ENCODE measurements at regions not wholly inside any gene's neighbourhood (a gene's known extent, or its start where the extent isn't known, plus 50 kb on each side); places are given as distances from the start of the nearest gene placed in this dataset.

GRCh38 chr1:79375352-79375751 lies 368.8 kb upstream of the ADGRL4 start:
- Histone ChIP-seq H3K4me1 (peaks cover 0 to 6% (median 0%) of the 10 kb centered on the region in 4 donors), H3K4me3 (no peak overlapping the region), H3K9me3 (no peaks in the 10 kb centered on the region), H3K27ac (no peak overlapping the region), H3K27me3 (no peaks in the 10 kb centered on the region), H3K36me3 (no peaks in the 10 kb centered on the region)
- TF ChIP-seq POLR2AphosphoS5 (IDR thresholded peaks at IDR 0.05): no peak
- TF ChIP-seq POLR2A (IDR thresholded peaks at IDR 0.05): no peak
- no peak for TF ChIP-seq EP300 (IDR thresholded peaks at IDR 0.05)
- no peak for TF ChIP-seq CTCF (IDR thresholded peaks at IDR 0.05)
- WGBS, 2 donors: 16 to 40% methylated on average over 1 of the region's 1 CpG
- intact Hi-C loops (cut with DNase I): no loop called here
- DNase-seq: no peak

GRCh38 chr1:79374397-79374796 lies 367.9 kb upstream of the ADGRL4 start:
- 68 to 79% methylated on average over 1 of the region's 1 CpG for WGBS, 2 donors
- no peaks in the 10 kb centered on the region for H3K27me3 ChIP-seq
- no peaks in the 10 kb centered on the region for H3K9me3 ChIP-seq
- TF ChIP-seq EP300 (IDR thresholded peaks at IDR 0.05): no peak
- TF ChIP-seq POLR2A (IDR thresholded peaks at IDR 0.05): no peak
- H3K4me3 ChIP-seq: no peak overlapping the region
- no peaks in the 10 kb centered on the region for H3K36me3 ChIP-seq
- intact Hi-C loops (cut with DNase I): no loop called here
- no peak overlapping the region for H3K27ac ChIP-seq
- DNase-seq: no peak
- H3K4me1 ChIP-seq: peaks cover 0 to 6% (median 0%) of the 10 kb centered on the region in 4 donors

- no peaks in the 10 kb centered on the region for H3K27me3 ChIP-seq
- H3K36me3 ChIP-seq: no peaks in the 10 kb centered on the region
- TF ChIP-seq CTCF (IDR thresholded peaks at IDR 0.05): no peak
- no peak for TF ChIP-seq EP300 (IDR thresholded peaks at IDR 0.05)
- TF ChIP-seq POLR2A (IDR thresholded peaks at IDR 0.05): no peak
- TF ChIP-seq POLR2AphosphoS5 (IDR thresholded peaks at IDR 0.05): no peak
- H3K4me1 ChIP-seq: peaks cover 0 to 6% (median 0%) of the 10 kb centered on the region in 4 donors
- 11 to 45% methylated on average over 2 of the region's 2 CpGs for WGBS, 2 donors
- H3K27ac ChIP-seq: no peak overlapping the region
- H3K4me3 ChIP-seq: no peak overlapping the region
- no peak for DNase-seq
- H3K9me3 ChIP-seq: no peaks in the 10 kb centered on the region
- intact Hi-C loops (cut with DNase I): no loop called here
These were observed 367.1 kb upstream of the ADGRL4 start for GRCh38 chr1:79373481-79374125.

GRCh38 chr1:79371802-79372201 lies 365.3 kb upstream of the ADGRL4 start:
- DNase-seq: no peak
- intact Hi-C loops (cut with DNase I): no loop called here
- H3K27me3 ChIP-seq: no peaks in the 10 kb centered on the region
- H3K4me1 ChIP-seq: peaks cover 0 to 6% (median 0%) of the 10 kb centered on the region in 4 donors
- H3K4me3 ChIP-seq: no peak overlapping the region
- TF ChIP-seq POLR2A (IDR thresholded peaks at IDR 0.05) (no peak), CTCF (IDR thresholded peaks at IDR 0.05) (no peak), EP300 (IDR thresholded peaks at IDR 0.05) (no peak), POLR2AphosphoS5 (IDR thresholded peaks at IDR 0.05) (no peak)
- no peaks in the 10 kb centered on the region for H3K9me3 ChIP-seq
- no peaks in the 10 kb centered on the region for H3K36me3 ChIP-seq
- no peak overlapping the region for H3K27ac ChIP-seq
- 83 to 89% methylated on average over 1 of the region's 1 CpG for WGBS, 2 donors

DNA sequence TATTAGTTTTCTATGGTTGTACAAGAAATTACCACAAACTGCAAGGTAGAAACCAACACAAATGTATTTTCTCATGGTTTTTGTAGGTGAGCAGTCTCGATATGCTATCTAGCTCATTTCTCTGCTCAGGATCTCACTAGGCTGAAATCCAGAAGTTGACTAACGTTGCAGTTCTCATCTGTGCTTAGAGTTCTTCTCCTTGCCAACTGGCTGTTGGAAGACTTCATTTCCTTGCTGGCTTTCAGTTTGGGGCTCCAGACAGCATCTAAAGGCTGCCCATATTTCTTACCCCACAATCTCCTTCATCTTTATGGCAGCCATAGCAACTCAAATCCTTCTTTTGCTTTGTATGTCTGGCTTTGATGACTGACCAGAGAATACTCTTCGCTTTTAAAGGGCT lies 362.6 kb upstream of the ADGRL4 start:
- H3K9me3 ChIP-seq: no peaks in the 10 kb centered on the region
- no peaks in the 10 kb centered on the region for H3K27me3 ChIP-seq
- H3K36me3 ChIP-seq: no peaks in the 10 kb centered on the region
- no peak overlapping the region for H3K27ac ChIP-seq
- TF ChIP-seq POLR2AphosphoS5 (IDR thresholded peaks at IDR 0.05) (no peak), CTCF (IDR thresholded peaks at IDR 0.05) (no peak), EP300 (IDR thresholded peaks at IDR 0.05) (no peak), POLR2A (IDR thresholded peaks at IDR 0.05) (no peak)
- DNase-seq: no peak
- WGBS, 2 donors: 79 to 81% methylated on average over 3 of the region's 3 CpGs
- H3K4me1 ChIP-seq: peaks cover 0 to 5% (median 0%) of the 10 kb centered on the region in 4 donors
- no peak overlapping the region for H3K4me3 ChIP-seq
- intact Hi-C loops (cut with DNase I): no loop called here

Measured in sigmoid colon (tissue), 6 donors.